ENCODE measurements at regions not wholly inside any gene's neighbourhood (a gene's known extent, or its start where the extent isn't known, plus 50 kb on each side); places are given as distances from the start of the nearest gene placed in this dataset.

DNA sequence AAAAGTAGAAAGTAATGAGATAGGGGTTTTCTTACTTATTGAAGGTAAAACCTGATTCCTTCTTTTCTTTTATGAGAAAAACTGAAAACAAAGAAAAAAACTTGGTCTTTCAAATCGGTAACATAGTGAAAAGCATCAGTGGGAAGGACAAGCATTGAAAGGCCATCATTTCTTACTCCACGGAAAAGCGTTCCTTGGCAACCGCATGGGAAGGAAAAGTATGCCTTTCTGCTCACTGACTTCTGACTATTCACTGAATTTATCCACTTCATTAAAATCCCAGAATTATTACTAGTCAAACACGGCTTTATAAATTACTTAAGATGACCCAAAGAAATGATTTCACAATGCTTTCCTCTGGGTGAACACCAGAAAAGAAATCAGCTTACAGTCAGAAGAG lies 646.7 kb downstream of the TLL1 start:
- Histone ChIP-seq H4K5ac (ENCODE audit: low read depth, low read length) (no peak overlapping the region), H2AK9ac (replicated peaks; ENCODE audit: low read depth, low read length, poor library complexity) (no peak overlapping the region), H3K4me2 (ENCODE audit: low read depth, low read length) (no peak overlapping the region), H2BK5ac (ENCODE audit: low read depth, low read length, poor library complexity, severe bottlenecking) (no peak overlapping the region), H3K4me1 (ENCODE audit: control insufficient read depth, insufficient read depth, low read length) (no peaks in the 10 kb centered on the region), H2BK120ac (ENCODE audit: low read depth, low read length) (no peak overlapping the region), H3K36me3 (ENCODE audit: control insufficient read depth, insufficient read depth, low read length) (no peaks in the 10 kb centered on the region), H4K20me1 (ENCODE audit: insufficient read depth, low read length) (no peaks in the 10 kb centered on the region), H4K91ac (ENCODE audit: insufficient read depth, low read depth, low read length) (no peak overlapping the region), H2AK5ac (ENCODE audit: low read depth, low read length) (no peak overlapping the region), H3K14ac (replicated peaks; ENCODE audit: low read depth, low read length) (no peak overlapping the region), H3K9me3 (ENCODE audit: control insufficient read depth, insufficient read depth, low read length) (no peaks in the 10 kb centered on the region), H3K23ac (ENCODE audit: low read depth, low read length) (no peak overlapping the region), H4K8ac (ENCODE audit: low read depth in 2 of 2, low read length in 2 of 2) (no peak overlapping the region), H2BK15ac (ENCODE audit: low read depth, low read length) (no peak overlapping the region), H3K4me3 (ENCODE audit: insufficient read depth, low read depth, low read length) (no peak overlapping the region), H3K9me1 (ENCODE audit: insufficient read depth, low read length) (no peaks in the 10 kb centered on the region), H2AFZ (replicated peaks; ENCODE audit: low read length, poor library complexity) (no peak overlapping the region), H3K27ac (ENCODE audit: insufficient read depth, low read length) (no peak overlapping the region), H3K27me3 (ENCODE audit: control insufficient read depth, insufficient read depth, low read length) (no peaks in the 10 kb centered on the region), H2BK20ac (ENCODE audit: low read depth, low read length) (no peak overlapping the region), H3K18ac (ENCODE audit: low read depth, low read length) (no peak overlapping the region), H3K9ac (ENCODE audit: low read depth, low read length) (no peak overlapping the region), H3K79me1 (ENCODE audit: low read depth in 1 of 2, low read length in 2 of 2) (no peaks in the 10 kb centered on the region), H3K56ac (ENCODE audit: extremely low read depth, insufficient read depth, low read length) (no peak overlapping the region), H3K4ac (ENCODE audit: low read depth, low read length) (no peak overlapping the region)
- WGBS, 2 experiments (ENCODE audit: extremely low coverage in 2 of 2, insufficient read length in 1 of 2): no CpG with 5 or more reads among the region's 5 CpGs
- no peak for ATAC-seq (ENCODE audit: low read depth)
- ChIA-PET CTCF (no interaction called here), POLR2A (ENCODE audit: unreplicated experiment) (no interaction called here)
- dilution Hi-C loops (cut with HindIII; ENCODE audit: low sequenced_read_pairs, unreplicated experiment) (no loop called here), intact Hi-C loops (cut with micrococcal nuclease) (no loop called here), in situ Hi-C loops (cut with MboI; ENCODE audit: low sequenced_read_pairs) (no loop called here)
- DNase-seq: no peak
- TF ChIP-seq CEBPB (IDR thresholded peaks at IDR 0.05; ENCODE audit: low read depth, low read length) (no peak), FOS (IDR thresholded peaks at IDR 0.05; ENCODE audit: low read depth, low read length) (no peak), MAZ (IDR thresholded peaks at IDR 0.05; ENCODE audit: borderline replicate concordance, low read depth, low read length) (no peak), MXI1 (IDR thresholded peaks at IDR 0.05; ENCODE audit: borderline replicate concordance, low read depth, low read length) (no peak), NFE2L2 (IDR thresholded peaks at IDR 0.05; ENCODE audit: low read depth, low read length) (no peak), RAD21 (IDR thresholded peaks at IDR 0.05; ENCODE audit: low read length) (no peak), MAFK (IDR thresholded peaks at IDR 0.05; ENCODE audit: low read depth, low read length) (no peak)
- TF ChIP-seq, protein P1, sequence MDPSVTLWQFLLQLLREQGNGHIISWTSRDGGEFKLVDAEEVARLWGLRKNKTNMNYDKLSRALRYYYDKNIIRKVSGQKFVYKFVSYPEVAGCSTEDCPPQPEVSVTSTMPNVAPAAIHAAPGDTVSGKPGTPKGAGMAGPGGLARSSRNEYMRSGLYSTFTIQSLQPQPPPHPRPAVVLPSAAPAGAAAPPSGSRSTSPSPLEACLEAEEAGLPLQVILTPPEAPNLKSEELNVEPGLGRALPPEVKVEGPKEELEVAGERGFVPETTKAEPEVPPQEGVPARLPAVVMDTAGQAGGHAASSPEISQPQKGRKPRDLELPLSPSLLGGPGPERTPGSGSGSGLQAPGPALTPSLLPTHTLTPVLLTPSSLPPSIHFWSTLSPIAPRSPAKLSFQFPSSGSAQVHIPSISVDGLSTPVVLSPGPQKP (IDR thresholded peaks at IDR 0.05; ENCODE audit: borderline replicate concordance, low read depth, low read length): no peak
- TF ChIP-seq, protein P2, sequence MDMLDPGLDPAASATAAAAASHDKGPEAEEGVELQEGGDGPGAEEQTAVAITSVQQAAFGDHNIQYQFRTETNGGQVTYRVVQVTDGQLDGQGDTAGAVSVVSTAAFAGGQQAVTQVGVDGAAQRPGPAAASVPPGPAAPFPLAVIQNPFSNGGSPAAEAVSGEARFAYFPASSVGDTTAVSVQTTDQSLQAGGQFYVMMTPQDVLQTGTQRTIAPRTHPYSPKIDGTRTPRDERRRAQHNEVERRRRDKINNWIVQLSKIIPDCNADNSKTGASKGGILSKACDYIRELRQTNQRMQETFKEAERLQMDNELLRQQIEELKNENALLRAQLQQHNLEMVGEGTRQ (IDR thresholded peaks at IDR 0.05; ENCODE audit: low read depth, low read length): no peak
- BruUV-seq (replicated peaks): no TSS peak

All from IMR-90 (cell line).